HepG2 (cell line): ENCODE measurements at regions not wholly inside any gene's neighbourhood (a gene's known extent, or its start where the extent isn't known, plus 50 kb on each side); places are given as distances from the start of the nearest gene placed in this dataset.

Source experiments
- CEBPG ChIP-seq: IDR thresholded peaks from 2 replicates; pipeline ENCODE4 v1.6.1; 2016
- FOXA3 ChIP-seq: IDR thresholded peaks from 2 replicates; pipeline ENCODE4 v1.6.1; 2016; ENCODE audit warnings: missing genetic modification reagents, missing compliant biosample characterization
- HMG20A ChIP-seq: IDR thresholded peaks from 2 replicates; pipeline ENCODE4 v1.6.1; 2016; ENCODE audit warnings: borderline replicate concordance
- HNF4A ChIP-seq: sonication (generic); formaldehyde crosslinking; IDR thresholded peaks from 2 replicates; pipeline ENCODE4 v1.4.0; 2020; ENCODE audit warnings: missing genetic modification reagents
- IRF2 ChIP-seq: IDR thresholded peaks from 2 replicates; pipeline ENCODE4 v1.6.1; 2018; ENCODE audit warnings: missing genetic modification reagents, missing compliant biosample characterization
- LCORL ChIP-seq, 2 experiments: fragments of 450-650 bp in 1 of 2; sonication (generic) in 1 of 2; formaldehyde crosslinking in 1 of 2; IDR thresholded peaks; 2 replicates each; pipeline versions ENCODE4 v1.5.0 to v1.6.1; 2017 to 2020; ENCODE audit warnings: antibody characterized with exemption in 1 of 2, missing genetic modification reagents in 1 of 2
- MIXL1 ChIP-seq: IDR thresholded peaks from 2 replicates; pipeline ENCODE4 v1.6.1; 2016
- NCOA2 ChIP-seq: sonication (generic); formaldehyde crosslinking; IDR thresholded peaks from 2 replicates; pipeline ENCODE4 v1.8.0; 2022; ENCODE audit warnings: inconsistent platforms
- NFE2L2 ChIP-seq: fragments of 150-350 bp; IDR thresholded peaks from 2 replicates; pipeline ENCODE4 v1.6.1; 2014; ENCODE audit warnings: low read length
- NFIC ChIP-seq: IDR thresholded peaks from 2 replicates; pipeline ENCODE4 v1.6.1; 2012; ENCODE audit warnings: mild to moderate bottlenecking, low read length, inconsistent platforms
- NR2F2 ChIP-seq: IDR thresholded peaks from 2 replicates; pipeline ENCODE4 v1.6.1; 2012; ENCODE audit warnings: low read depth, inconsistent platforms, borderline replicate concordance
- RARA ChIP-seq: IDR thresholded peaks from 2 replicates; pipeline ENCODE4 v1.6.1; 2016; ENCODE audit warnings: missing genetic modification reagents, missing compliant biosample characterization
- RFX5 ChIP-seq: IDR thresholded peaks from 2 replicates; pipeline ENCODE4 v1.6.1; 2011; ENCODE audit warnings: low read depth, low read length, improper control_type of control experiment
- SIX1 ChIP-seq: sonication (generic); formaldehyde crosslinking; IDR thresholded peaks from 2 replicates; pipeline ENCODE4 v1.4.0; 2020; ENCODE audit warnings: missing genetic modification reagents, borderline replicate concordance
- SIX4 ChIP-seq: sonication (generic); formaldehyde crosslinking; IDR thresholded peaks from 2 replicates; pipeline ENCODE4 v1.4.0; 2020; ENCODE audit warnings: missing genetic modification reagents
- SMC3 ChIP-seq: IDR thresholded peaks from 2 replicates; pipeline ENCODE4 v1.6.1; 2011; ENCODE audit warnings: low read length, improper control_type of control experiment
- STAG1 ChIP-seq: sonication (generic); formaldehyde crosslinking; IDR thresholded peaks from 2 replicates; pipeline ENCODE4 v1.4.0; 2020; ENCODE audit warnings: missing genetic modification reagents
- ZFP1 ChIP-seq: IDR thresholded peaks from 2 replicates; pipeline ENCODE4 v1.6.1; 2016
- ZNF614 ChIP-seq: IDR thresholded peaks from 2 replicates; pipeline ENCODE4 v1.6.1; 2018; ENCODE audit warnings: missing biosample characterization, missing genetic modification reagents, inconsistent platforms, borderline replicate concordance
- TF ChIP-seq, protein P1 (sequence below): sonication (generic); formaldehyde crosslinking; IDR thresholded peaks from 2 replicates; pipeline ENCODE4 v1.5.0; 2020; ENCODE audit warnings: mild to moderate bottlenecking, missing genetic modification reagents
- TF ChIP-seq, protein P2 (sequence below): IDR thresholded peaks from 2 replicates; pipeline ENCODE4 v1.6.1; 2016; ENCODE audit warnings: mild to moderate bottlenecking
- TF ChIP-seq, protein P3 (sequence below): sonication (generic); formaldehyde crosslinking; IDR thresholded peaks from 2 replicates; pipeline ENCODE4 v1.4.0; 2020; ENCODE audit warnings: mild to moderate bottlenecking, missing genetic modification reagents
- TF ChIP-seq, protein P4 (sequence below): sonication (generic); formaldehyde crosslinking; conservative IDR thresholded peaks from 2 replicates; pipeline ENCODE4 v1.4.0; 2020; ENCODE audit warnings: mild to moderate bottlenecking, missing genetic modification reagents, moderate library complexity
- TF ChIP-seq, protein P5 (sequence below): IDR thresholded peaks from 2 replicates; pipeline ENCODE4 v1.6.1; 2016; ENCODE audit warnings: low read depth

DNA sequence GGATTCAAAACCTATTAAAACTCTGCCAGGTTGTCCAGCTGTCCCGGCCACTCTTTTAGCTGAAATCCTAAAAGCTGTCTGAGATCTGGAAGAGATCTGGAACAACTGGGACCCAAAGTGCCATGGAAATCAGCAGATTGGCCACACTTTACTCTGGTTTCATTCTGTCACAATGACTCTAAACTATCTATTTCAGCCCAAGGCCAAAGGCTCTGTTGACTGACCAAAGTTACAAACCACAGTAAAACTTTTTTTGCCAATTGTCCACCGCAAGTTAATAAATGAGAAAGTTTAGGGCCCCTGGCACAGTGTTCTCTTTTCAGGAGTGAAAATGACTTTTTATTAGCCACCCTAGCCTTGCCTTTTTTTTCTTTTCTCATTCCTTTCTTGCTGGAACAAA is 113.4 kb upstream of the CPM start (continued):
- TF ChIP-seq HMG20A = peak; percentile 63; the same call in 1 of the 2 replicates
- TF ChIP-seq, protein P1, sequence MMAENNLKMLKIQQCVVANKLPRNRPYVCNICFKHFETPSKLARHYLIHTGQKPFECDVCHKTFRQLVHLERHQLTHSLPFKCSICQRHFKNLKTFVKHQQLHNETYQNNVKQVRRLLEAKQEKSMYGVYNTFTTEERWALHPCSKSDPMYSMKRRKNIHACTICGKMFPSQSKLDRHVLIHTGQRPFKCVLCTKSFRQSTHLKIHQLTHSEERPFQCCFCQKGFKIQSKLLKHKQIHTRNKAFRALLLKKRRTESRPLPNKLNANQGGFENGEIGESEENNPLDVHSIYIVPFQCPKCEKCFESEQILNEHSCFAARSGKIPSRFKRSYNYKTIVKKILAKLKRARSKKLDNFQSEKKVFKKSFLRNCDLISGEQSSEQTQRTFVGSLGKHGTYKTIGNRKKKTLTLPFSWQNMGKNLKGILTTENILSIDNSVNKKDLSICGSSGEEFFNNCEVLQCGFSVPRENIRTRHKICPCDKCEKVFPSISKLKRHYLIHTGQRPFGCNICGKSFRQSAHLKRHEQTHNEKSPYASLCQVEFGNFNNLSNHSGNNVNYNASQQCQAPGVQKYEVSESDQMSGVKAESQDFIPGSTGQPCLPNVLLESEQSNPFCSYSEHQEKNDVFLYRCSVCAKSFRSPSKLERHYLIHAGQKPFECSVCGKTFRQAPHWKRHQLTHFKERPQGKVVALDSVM = no peak
- peak; percentile 78 for TF ChIP-seq SIX1 (CRISPR knock-in tag)
- TF ChIP-seq NFIC = 0 out of 2 replicates have a peak, but pooled peaks have one; percentile 20
- peak; percentile 87 for TF ChIP-seq HNF4A (CRISPR knock-in tag)
- peak; percentile 74 for TF ChIP-seq NCOA2 (CRISPR knock-in tag)
- TF ChIP-seq, protein P2, sequence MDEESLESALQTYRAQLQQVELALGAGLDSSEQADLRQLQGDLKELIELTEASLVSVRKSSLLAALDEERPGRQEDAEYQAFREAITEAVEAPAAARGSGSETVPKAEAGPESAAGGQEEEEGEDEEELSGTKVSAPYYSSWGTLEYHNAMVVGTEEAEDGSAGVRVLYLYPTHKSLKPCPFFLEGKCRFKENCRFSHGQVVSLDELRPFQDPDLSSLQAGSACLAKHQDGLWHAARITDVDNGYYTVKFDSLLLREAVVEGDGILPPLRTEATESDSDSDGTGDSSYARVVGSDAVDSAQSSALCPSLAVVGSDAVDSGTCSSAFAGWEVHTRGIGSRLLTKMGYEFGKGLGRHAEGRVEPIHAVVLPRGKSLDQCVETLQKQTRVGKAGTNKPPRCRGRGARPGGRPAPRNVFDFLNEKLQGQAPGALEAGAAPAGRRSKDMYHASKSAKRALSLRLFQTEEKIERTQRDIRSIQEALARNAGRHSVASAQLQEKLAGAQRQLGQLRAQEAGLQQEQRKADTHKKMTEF (CRISPR knock-in tag) = 0 out of 2 replicates have a peak, but pooled peaks have one; percentile 47
- TF ChIP-seq RFX5 = no peak
- TF ChIP-seq LCORL (IDR thresholded peaks at IDR 0.05) = no peak
- TF ChIP-seq LCORL (CRISPR knock-in tag; IDR thresholded peaks at IDR 0.05) = peak; percentile 83; the same call in 1 of the 2 replicates
- TF ChIP-seq NR2F2 = peak; percentile 51; the same call in 1 of the 2 replicates
- TF ChIP-seq ZNF614 = peak; percentile 41; the same call in 1 of the 2 replicates
- 0 out of 2 replicates have a peak, but pooled peaks have one; percentile 21 for TF ChIP-seq NFE2L2
- TF ChIP-seq SMC3 = no peak
- 0 out of 2 replicates have a peak, but pooled peaks have one; percentile 42 for TF ChIP-seq IRF2 (CRISPR knock-in tag)
- TF ChIP-seq, protein P3, sequence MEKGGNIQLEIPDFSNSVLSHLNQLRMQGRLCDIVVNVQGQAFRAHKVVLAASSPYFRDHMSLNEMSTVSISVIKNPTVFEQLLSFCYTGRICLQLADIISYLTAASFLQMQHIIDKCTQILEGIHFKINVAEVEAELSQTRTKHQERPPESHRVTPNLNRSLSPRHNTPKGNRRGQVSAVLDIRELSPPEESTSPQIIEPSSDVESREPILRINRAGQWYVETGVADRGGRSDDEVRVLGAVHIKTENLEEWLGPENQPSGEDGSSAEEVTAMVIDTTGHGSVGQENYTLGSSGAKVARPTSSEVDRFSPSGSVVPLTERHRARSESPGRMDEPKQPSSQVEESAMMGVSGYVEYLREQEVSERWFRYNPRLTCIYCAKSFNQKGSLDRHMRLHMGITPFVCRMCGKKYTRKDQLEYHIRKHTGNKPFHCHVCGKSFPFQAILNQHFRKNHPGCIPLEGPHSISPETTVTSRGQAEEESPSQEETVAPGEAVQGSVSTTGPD = peak; percentile 93
- peak; percentile 43 for TF ChIP-seq RARA (CRISPR knock-in tag)
- TF ChIP-seq FOXA3 (CRISPR knock-in tag) = peak; percentile 81
- TF ChIP-seq, protein P4, sequence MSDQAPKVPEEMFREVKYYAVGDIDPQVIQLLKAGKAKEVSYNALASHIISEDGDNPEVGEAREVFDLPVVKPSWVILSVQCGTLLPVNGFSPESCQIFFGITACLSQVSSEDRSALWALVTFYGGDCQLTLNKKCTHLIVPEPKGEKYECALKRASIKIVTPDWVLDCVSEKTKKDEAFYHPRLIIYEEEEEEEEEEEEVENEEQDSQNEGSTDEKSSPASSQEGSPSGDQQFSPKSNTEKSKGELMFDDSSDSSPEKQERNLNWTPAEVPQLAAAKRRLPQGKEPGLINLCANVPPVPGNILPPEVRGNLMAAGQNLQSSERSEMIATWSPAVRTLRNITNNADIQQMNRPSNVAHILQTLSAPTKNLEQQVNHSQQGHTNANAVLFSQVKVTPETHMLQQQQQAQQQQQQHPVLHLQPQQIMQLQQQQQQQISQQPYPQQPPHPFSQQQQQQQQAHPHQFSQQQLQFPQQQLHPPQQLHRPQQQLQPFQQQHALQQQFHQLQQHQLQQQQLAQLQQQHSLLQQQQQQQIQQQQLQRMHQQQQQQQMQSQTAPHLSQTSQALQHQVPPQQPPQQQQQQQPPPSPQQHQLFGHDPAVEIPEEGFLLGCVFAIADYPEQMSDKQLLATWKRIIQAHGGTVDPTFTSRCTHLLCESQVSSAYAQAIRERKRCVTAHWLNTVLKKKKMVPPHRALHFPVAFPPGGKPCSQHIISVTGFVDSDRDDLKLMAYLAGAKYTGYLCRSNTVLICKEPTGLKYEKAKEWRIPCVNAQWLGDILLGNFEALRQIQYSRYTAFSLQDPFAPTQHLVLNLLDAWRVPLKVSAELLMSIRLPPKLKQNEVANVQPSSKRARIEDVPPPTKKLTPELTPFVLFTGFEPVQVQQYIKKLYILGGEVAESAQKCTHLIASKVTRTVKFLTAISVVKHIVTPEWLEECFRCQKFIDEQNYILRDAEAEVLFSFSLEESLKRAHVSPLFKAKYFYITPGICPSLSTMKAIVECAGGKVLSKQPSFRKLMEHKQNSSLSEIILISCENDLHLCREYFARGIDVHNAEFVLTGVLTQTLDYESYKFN (CRISPR knock-in tag) = peak; percentile 91
- TF ChIP-seq ZFP1 = 0 out of 2 replicates have a peak, but pooled peaks have one; percentile 48
- TF ChIP-seq, protein P5, sequence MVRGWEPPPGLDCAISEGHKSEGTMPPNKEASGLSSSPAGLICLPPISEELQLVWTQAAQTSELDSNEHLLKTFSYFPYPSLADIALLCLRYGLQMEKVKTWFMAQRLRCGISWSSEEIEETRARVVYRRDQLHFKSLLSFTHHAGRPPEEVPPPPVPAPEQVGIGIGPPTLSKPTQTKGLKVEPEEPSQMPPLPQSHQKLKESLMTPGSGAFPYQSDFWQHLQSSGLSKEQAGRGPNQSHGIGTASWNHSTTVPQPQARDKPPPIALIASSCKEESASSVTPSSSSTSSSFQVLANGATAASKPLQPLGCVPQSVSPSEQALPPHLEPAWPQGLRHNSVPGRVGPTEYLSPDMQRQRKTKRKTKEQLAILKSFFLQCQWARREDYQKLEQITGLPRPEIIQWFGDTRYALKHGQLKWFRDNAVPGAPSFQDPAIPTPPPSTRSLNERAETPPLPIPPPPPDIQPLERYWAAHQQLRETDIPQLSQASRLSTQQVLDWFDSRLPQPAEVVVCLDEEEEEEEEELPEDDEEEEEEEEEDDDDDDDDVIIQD (CRISPR knock-in tag) = peak; percentile 63; the same call in 1 of the 2 replicates
- peak; percentile 54 for TF ChIP-seq CEBPG
- TF ChIP-seq STAG1 (CRISPR knock-in tag) = no peak
- TF ChIP-seq MIXL1 (CRISPR knock-in tag) = peak; percentile 43
- 0 out of 2 replicates have a peak, but pooled peaks have one; percentile 22 for TF ChIP-seq SIX4 (CRISPR knock-in tag)
